OCI-LY1 (cell line): ENCODE measurements at regions not wholly inside any gene's neighbourhood (a gene's known extent, or its start where the extent isn't known, plus 50 kb on each side); places are given as distances from the start of the nearest gene placed in this dataset.

Source experiments
- H2AFZ ChIP-seq: fragments of 200-600 bp; sonication (generic), shearing (Covaris generic); 2 replicates; pipeline ENCODE4 v1.6.0; 2014; ENCODE audit warnings: antibody characterized with exemption, mild to moderate bottlenecking, low read length
- H3F3A ChIP-seq: fragments of 200-600 bp; sonication (generic), shearing (Covaris generic); 2 replicates; pipeline ENCODE4 v1.6.0; 2014; ENCODE audit warnings: mild to moderate bottlenecking, antibody characterized with exemption, low read length, moderate library complexity; ENCODE audit not compliant: insufficient read depth
- H3K27ac ChIP-seq: fragments of 200-600 bp; sonication (generic); 2 replicates; pipeline ENCODE4 v1.5.1; 2014; ENCODE audit warnings: low read length, mixed run types, mild to moderate bottlenecking, low read depth; ENCODE audit not compliant: poor library complexity, severe bottlenecking
- H3K27me3 ChIP-seq: fragments of 200-600 bp; sonication (generic); 2 replicates; pipeline ENCODE4 v1.6.0; 2014; ENCODE audit warnings: antibody characterized with exemption, mild to moderate bottlenecking, low read length, moderate library complexity; ENCODE audit not compliant: insufficient read depth
- H3K36me3 ChIP-seq: fragments of 200-600 bp; sonication (generic); 2 replicates; pipeline ENCODE4 v1.6.1; 2014; ENCODE audit warnings: mild to moderate bottlenecking, antibody characterized with exemption, low read length, moderate library complexity, mixed read lengths; ENCODE audit not compliant: insufficient read depth
- H3K4me1 ChIP-seq: fragments of 200-600 bp; sonication (generic); 2 replicates; pipeline ENCODE4 v1.5.1; 2014; ENCODE audit warnings: mild to moderate bottlenecking, low read length, moderate library complexity; ENCODE audit not compliant: insufficient read depth, severe bottlenecking
- H3K4me2 ChIP-seq: fragments of 200-600 bp; sonication (generic), shearing (Covaris generic); 2 replicates; pipeline ENCODE4 v1.6.1; 2014; ENCODE audit warnings: low read length
- H3K4me3 ChIP-seq: fragments of 200-600 bp; sonication (generic); 2 replicates; pipeline ENCODE4 v1.5.1; 2014; ENCODE audit warnings: low read length, low read depth, mild to moderate bottlenecking, mixed read lengths; ENCODE audit not compliant: poor library complexity, severe bottlenecking
- H3K79me2 ChIP-seq: fragments of 200-600 bp; shearing (Covaris generic); 2 replicates; pipeline ENCODE4 v1.6.1; 2016; ENCODE audit warnings: mixed run types, low read length, mixed read lengths; ENCODE audit not compliant: insufficient read depth
- H3K9ac ChIP-seq: fragments of 200-600 bp; sonication (generic), shearing (Covaris generic); 2 replicates; pipeline ENCODE4 v1.6.1; 2014; ENCODE audit warnings: mild to moderate bottlenecking, low read length, mixed read lengths
- H3K9me2 ChIP-seq: fragments of 200-600 bp; sonication (generic), shearing (Covaris generic); 2 replicates; pipeline ENCODE4 v1.6.1; 2014; ENCODE audit warnings: low read depth, mild to moderate bottlenecking, low read length, mixed read lengths
- H3K9me3 ChIP-seq: fragments of 200-600 bp; shearing (Covaris generic); 2 replicates; pipeline ENCODE4 v1.6.1; 2014; ENCODE audit warnings: low read length, mixed read lengths
- H4K20me1 ChIP-seq: fragments of 200-600 bp; sonication (generic), shearing (Covaris generic); 2 replicates; pipeline ENCODE4 v1.6.0; 2016; ENCODE audit warnings: mild to moderate bottlenecking, low read length; ENCODE audit not compliant: insufficient read depth
- EZH2 ChIP-seq: fragments of 200-600 bp; sonication (generic), shearing (Covaris generic); IDR thresholded peaks from 2 replicates; pipeline ENCODE4 v1.8.0; 2017; ENCODE audit warnings: borderline replicate concordance, mixed run types, mild to moderate bottlenecking, antibody characterized with exemption, low read length, moderate library complexity, mixed read lengths
- TF ChIP-seq, protein P1 (sequence below): fragments of 200-600 bp; sonication (generic), shearing (Covaris generic); IDR thresholded peaks from 2 replicates; pipeline ENCODE4 v1.5.1; 2017; ENCODE audit warnings: mild to moderate bottlenecking, antibody characterized with exemption, low read length, moderate library complexity, mixed read lengths

- H2AFZ ChIP-seq: no peak overlapping the region
- no peak overlapping the region; the same call in 1 of the 2 replicates for H3K9ac ChIP-seq
- no peaks in the 10 kb centered on the region for H3K9me3 ChIP-seq
- H3K79me2 ChIP-seq: no peaks in the 10 kb centered on the region
- H3K4me1 ChIP-seq: peaks cover 80% of the 10 kb centered on the region
- H4K20me1 ChIP-seq: no peaks in the 10 kb centered on the region
- no peak overlapping the region for H3K4me2 ChIP-seq
- no peaks in the 10 kb centered on the region for H3K9me2 ChIP-seq
- H3F3A ChIP-seq: no peaks in the 10 kb centered on the region
- H3K27ac ChIP-seq: peak overlapping the region; percentile 96
- TF ChIP-seq, protein P1, sequence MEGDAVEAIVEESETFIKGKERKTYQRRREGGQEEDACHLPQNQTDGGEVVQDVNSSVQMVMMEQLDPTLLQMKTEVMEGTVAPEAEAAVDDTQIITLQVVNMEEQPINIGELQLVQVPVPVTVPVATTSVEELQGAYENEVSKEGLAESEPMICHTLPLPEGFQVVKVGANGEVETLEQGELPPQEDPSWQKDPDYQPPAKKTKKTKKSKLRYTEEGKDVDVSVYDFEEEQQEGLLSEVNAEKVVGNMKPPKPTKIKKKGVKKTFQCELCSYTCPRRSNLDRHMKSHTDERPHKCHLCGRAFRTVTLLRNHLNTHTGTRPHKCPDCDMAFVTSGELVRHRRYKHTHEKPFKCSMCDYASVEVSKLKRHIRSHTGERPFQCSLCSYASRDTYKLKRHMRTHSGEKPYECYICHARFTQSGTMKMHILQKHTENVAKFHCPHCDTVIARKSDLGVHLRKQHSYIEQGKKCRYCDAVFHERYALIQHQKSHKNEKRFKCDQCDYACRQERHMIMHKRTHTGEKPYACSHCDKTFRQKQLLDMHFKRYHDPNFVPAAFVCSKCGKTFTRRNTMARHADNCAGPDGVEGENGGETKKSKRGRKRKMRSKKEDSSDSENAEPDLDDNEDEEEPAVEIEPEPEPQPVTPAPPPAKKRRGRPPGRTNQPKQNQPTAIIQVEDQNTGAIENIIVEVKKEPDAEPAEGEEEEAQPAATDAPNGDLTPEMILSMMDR: no peak
- no peak for TF ChIP-seq EZH2
- no peak overlapping the region for H3K4me3 ChIP-seq
- H3K27me3 ChIP-seq: no peaks in the 10 kb centered on the region
- H3K36me3 ChIP-seq: no peaks in the 10 kb centered on the region
Measured at GRCh38 chr6:106736502-106736901, 107.1 kb downstream of the QRSL1 start.

DNA sequence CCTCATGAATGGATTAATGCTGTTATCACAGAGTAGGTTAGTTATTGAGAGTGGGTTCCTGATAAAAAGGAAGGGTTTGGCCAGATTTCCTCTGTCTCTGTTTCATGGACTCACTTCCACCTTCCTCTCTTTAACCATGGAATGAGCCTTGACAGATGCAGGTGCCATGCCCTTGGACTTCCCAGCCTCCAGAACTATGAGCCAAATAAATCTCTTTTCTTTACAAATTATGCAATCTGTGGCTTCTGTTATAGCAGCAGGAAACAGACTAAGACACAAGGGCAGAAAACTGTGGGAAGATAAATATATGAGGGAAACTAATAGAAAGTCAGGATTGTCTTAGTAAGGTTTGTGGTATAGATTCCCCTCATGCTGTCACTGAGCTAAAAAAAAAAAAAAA, 106.5 kb downstream of the QRSL1 start:
- Histone ChIP-seq H3K36me3 (no peaks in the 10 kb centered on the region), H3K9me2 (no peaks in the 10 kb centered on the region), H3K27me3 (no peaks in the 10 kb centered on the region), H3K4me3 (no peak overlapping the region), H4K20me1 (no peaks in the 10 kb centered on the region), H2AFZ (no peak overlapping the region), H3K79me2 (no peaks in the 10 kb centered on the region), H3K4me1 (peaks cover 87% of the 10 kb centered on the region), H3K27ac (peak overlapping the region; percentile 96), H3F3A (no peaks in the 10 kb centered on the region), H3K9ac (peak overlapping the region; percentile 24; the same call in 1 of the 2 replicates), H3K9me3 (no peaks in the 10 kb centered on the region), H3K4me2 (no peak overlapping the region; the same call in 1 of the 2 replicates)
- TF ChIP-seq, protein P1: no peak
- no peak for TF ChIP-seq EZH2

- Histone ChIP-seq H3K9me2 (no peaks in the 10 kb centered on the region), H3K27ac (peak overlapping the region; percentile 96), H2AFZ (no peak overlapping the region), H4K20me1 (no peaks in the 10 kb centered on the region), H3K36me3 (no peaks in the 10 kb centered on the region), H3K9me3 (no peaks in the 10 kb centered on the region), H3K9ac (peak overlapping the region; percentile 24; the same call in 1 of the 2 replicates), H3K4me2 (peak overlapping the region; percentile 46), H3F3A (no peaks in the 10 kb centered on the region), H3K27me3 (no peaks in the 10 kb centered on the region), H3K4me3 (no peak overlapping the region), H3K79me2 (no peaks in the 10 kb centered on the region), H3K4me1 (peaks cover 89% of the 10 kb centered on the region)
- no peak for TF ChIP-seq EZH2
- TF ChIP-seq, protein P1: no peak
Measured at GRCh38 chr6:106735136-106735633, 105.8 kb downstream of the QRSL1 start.
